ENCODE measurements at regions not wholly inside any gene's neighbourhood (a gene's known extent, or its start where the extent isn't known, plus 50 kb on each side); places are given as distances from the start of the nearest gene placed in this dataset.

GRCh38 chr9:31153250-31153840, 1231.1 kb upstream of the ACO1 start:
- Histone ChIP-seq H3K18ac (ENCODE audit: insufficient read length, low read depth, low read length) (no peak overlapping the region), H2AK5ac (ENCODE audit: insufficient read length, low read length) (no peak overlapping the region), H3K27me3 (ENCODE audit: insufficient read depth, low read length) (no peaks in the 10 kb centered on the region), H3K4me1 (ENCODE audit: insufficient read depth, low read length) (no peaks in the 10 kb centered on the region), H4K8ac (replicated peaks; ENCODE audit: insufficient read length, low read depth, low read length) (no peak overlapping the region), H3T11ph (ENCODE audit: low read length) (no peak overlapping the region), H2BK120ac (ENCODE audit: low read depth, low read length, poor library complexity, severe bottlenecking) (no peak overlapping the region), H3K23me2 (ENCODE audit: insufficient read length, low read depth, low read length, poor library complexity, severe bottlenecking) (no peaks in the 10 kb centered on the region), H3K27ac (ENCODE audit: insufficient read length, low read depth, low read length) (no peak overlapping the region), H3K23ac (ENCODE audit: insufficient read length, low read depth, low read length) (no peak overlapping the region), H3K4me2 (ENCODE audit: insufficient read depth, insufficient read length, low read length) (no peak overlapping the region), H2BK12ac (ENCODE audit: insufficient read length, low read depth, low read length) (no peak overlapping the region), H4K20me1 (ENCODE audit: control insufficient read depth, insufficient read depth, insufficient read length) (no peaks in the 10 kb centered on the region), H3K79me1 (ENCODE audit: insufficient read depth, low read depth, low read length, poor library complexity, severe bottlenecking) (no peaks in the 10 kb centered on the region), H2BK20ac (ENCODE audit: low read depth, low read length, poor library complexity, severe bottlenecking) (no peak overlapping the region), H3K56ac (ENCODE audit: insufficient read length, low read depth, low read length) (no peak overlapping the region), H4K5ac (ENCODE audit: insufficient read length, low read depth, low read length) (no peak overlapping the region), H3K9me3 (ENCODE audit: control insufficient read depth, low read depth, low read length) (no peaks in the 10 kb centered on the region), H2AFZ (ENCODE audit: low read length) (no peak overlapping the region), H3K9ac (ENCODE audit: extremely low read depth, insufficient read length, low read length) (no peak overlapping the region), H4K91ac (ENCODE audit: insufficient read length, low read depth, low read length) (no peak overlapping the region), H3K79me2 (ENCODE audit: insufficient read depth, low read length) (no peaks in the 10 kb centered on the region), H3K14ac (ENCODE audit: insufficient read depth, low read length) (no peak overlapping the region), H2BK5ac (ENCODE audit: insufficient read length, low read length) (no peak overlapping the region), H2BK15ac (ENCODE audit: low read depth, low read length) (no peak overlapping the region), H3K4ac (ENCODE audit: low read depth, low read length) (no peak overlapping the region)
- no peaks in the 10 kb centered on the region; a peak in 1 of 7 replicates for H3K36me3 Mint-ChIP-seq (ENCODE audit: insufficient read depth in 1 of 3, low read depth in 3 of 3)
- no peak for TF ChIP-seq CTCF (conservative IDR thresholded peaks at IDR 0.05)
- no peaks in the 10 kb centered on the region for H3K27me3 Mint-ChIP-seq (ENCODE audit: low read depth)
- H3K9me3 Mint-ChIP-seq = peaks cover 6 to 8% of the 10 kb centered on the region in 2 experiments; a peak in 4 of 5 replicates
- H3K4me1 Mint-ChIP-seq = no peaks in the 10 kb centered on the region
- H3K27ac Mint-ChIP-seq = no peak overlapping the region
- no peak for DNase-seq
- no peak overlapping the region for H3K4me3 Mint-ChIP-seq
- no CpG with 5 or more reads among the region's 2 CpGs for WGBS (ENCODE audit: extremely low coverage, insufficient read length, low lambda C conversion rate)

Measured in H9 (cell line).